Aorta (tissue), 5 donors: ENCODE measurements at regions not wholly inside any gene's neighbourhood (a gene's known extent, or its start where the extent isn't known, plus 50 kb on each side); places are given as distances from the start of the nearest gene placed in this dataset.

ENCODE experiments used
- ATAC-seq: fragments of 200-7000 bp; cut with Tn5 transposase; one replicate; pipeline ENCODE4 v1.9.1; 2022; ENCODE audit warnings: moderate library complexity; ENCODE audit not compliant: low FRiP score
- DNase-seq, 2 donors: peaks; one replicate each; pipeline ENCODE4 v3.0.0-alpha.2; 2020
- H3K27ac ChIP-seq, 2 donors: one replicate each; pipeline ENCODE4 v1.5.1; 2013; ENCODE audit warnings: low read length in 2 of 2, mild to moderate bottlenecking in 2 of 2, moderate library complexity in 2 of 2, control low read depth in 1 of 2, inconsistent platforms in 1 of 2, low read depth in 1 of 2
- H3K27me3 ChIP-seq, 2 donors: one replicate each; pipeline ENCODE4 v1.6.1; 2013; ENCODE audit warnings: control low read depth in 1 of 2, low read length in 1 of 2, mild to moderate bottlenecking in 1 of 2, moderate library complexity in 1 of 2; ENCODE audit not compliant: insufficient read depth in 2 of 2, control insufficient read depth in 1 of 2
- H3K36me3 ChIP-seq, 2 donors: one replicate each; pipeline ENCODE4 v1.6.1; 2013; ENCODE audit warnings: control low read depth in 1 of 2, low read length in 1 of 2, mild to moderate bottlenecking in 1 of 2; ENCODE audit not compliant: insufficient read depth in 2 of 2, control insufficient read depth in 1 of 2
- H3K4me1 ChIP-seq, 2 donors: one replicate each; pipeline ENCODE4 v1.6.1; 2013; ENCODE audit warnings: low read length in 2 of 2, control low read depth in 1 of 2, mild to moderate bottlenecking in 1 of 2, moderate library complexity in 1 of 2; ENCODE audit not compliant: insufficient read depth in 2 of 2, control insufficient read depth in 1 of 2
- H3K4me3 ChIP-seq, 2 donors: one replicate each; pipeline ENCODE4 v1.5.1; 2013; ENCODE audit warnings: low read length in 2 of 2, control low read depth in 1 of 2, mild to moderate bottlenecking in 1 of 2
- H3K9me3 ChIP-seq: one replicate; pipeline ENCODE4 v1.6.1; 2013; ENCODE audit warnings: mild to moderate bottlenecking, low read length; ENCODE audit not compliant: control insufficient read depth
- WGBS, 2 donors: extraction: QIAGEN DNeasy Blood & Tissue Kit; methylation state at CpG; one replicate each; pipeline ENCODE4 v1.1.7; 2013; 5-methylcytosine and 5-hydroxymethylcytosine counted together
- intact Hi-C, 2 donors: fragments of 100-400 bp; cut with DNase I; formaldehyde crosslinking; loops; one replicate each; pipeline versions ENCODE4 v1.14.2 to v1.15.0; 2022
- donor health status: healthy with polysubstance abuse.
- donor health status: Bipolar disorder and iron deficiency.
- donor health status: DM: no; HTN: no; CAD: no.
- donor health status: DM: no; HTN: no; CAD: no.
- donor health status: DM: yes; HTN: yes; CAD: no.

DNA sequence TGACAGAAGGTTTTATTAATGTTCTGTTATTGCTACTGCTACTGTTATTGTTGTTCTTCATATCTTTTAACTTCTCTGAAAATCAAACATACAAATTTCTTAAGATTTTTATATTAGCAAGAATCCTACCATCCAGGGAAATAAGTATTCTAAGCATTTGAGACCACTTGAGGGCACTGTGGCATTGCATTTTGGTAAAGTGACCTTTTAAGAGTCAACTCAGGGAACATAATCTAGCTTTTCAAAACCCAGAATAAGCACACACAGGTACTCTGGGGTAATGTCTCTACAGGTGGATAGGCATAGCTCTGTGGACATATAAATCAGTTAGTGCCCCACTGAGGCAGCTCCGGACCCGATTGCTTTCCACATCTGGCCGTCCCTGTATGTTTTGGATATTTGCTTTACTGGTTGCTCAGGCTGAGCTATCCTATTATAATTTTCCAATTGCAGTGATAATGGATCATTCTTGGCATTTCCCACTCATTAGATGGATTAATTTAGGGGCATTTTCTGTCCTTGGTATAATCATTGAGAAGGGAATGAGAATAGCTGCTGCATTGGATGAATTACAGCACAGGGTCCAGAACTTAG is 1425.1 kb upstream of the CDH8 start:
- no peak overlapping the region for H3K27ac ChIP-seq
- no peaks in the 10 kb centered on the region for H3K36me3 ChIP-seq
- intact Hi-C loops, result no loop called here
- DNase-seq (no peak), ATAC-seq (no peak)
- no peaks in the 10 kb centered on the region for H3K4me1 ChIP-seq
- H3K27me3 ChIP-seq, result no peaks in the 10 kb centered on the region
- H3K4me3 ChIP-seq, result no peak overlapping the region
- no peaks in the 10 kb centered on the region for H3K9me3 ChIP-seq
- 60 to 62% methylated on average over 3 of the region's 3 CpGs for WGBS, 2 donors

DNA sequence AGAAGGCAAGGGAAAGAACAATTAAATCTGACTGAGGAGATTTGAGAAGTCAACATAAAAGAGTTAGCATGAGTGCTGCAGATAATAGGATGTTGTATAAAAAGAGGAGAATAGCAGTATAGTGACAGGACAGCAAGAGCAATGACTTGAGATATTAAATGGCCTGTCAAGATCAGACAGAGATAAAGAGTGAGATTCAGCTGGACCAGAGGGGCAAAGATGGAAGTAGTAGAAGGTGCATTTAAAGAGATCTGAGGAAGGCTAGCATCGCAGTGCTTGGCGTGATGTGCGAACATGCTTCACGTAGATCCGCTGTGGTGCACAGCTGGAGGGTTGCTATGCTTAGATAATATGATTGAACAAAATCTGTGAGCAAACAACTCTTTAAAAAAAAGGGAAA is 1422.6 kb upstream of the CDH8 start:
- H3K4me1 ChIP-seq, result no peaks in the 10 kb centered on the region
- no peaks in the 10 kb centered on the region for H3K9me3 ChIP-seq
- H3K27ac ChIP-seq, result no peak overlapping the region
- no peak for ATAC-seq
- no peak for DNase-seq
- H3K36me3 ChIP-seq, result no peaks in the 10 kb centered on the region
- intact Hi-C loops, result no loop called here
- H3K4me3 ChIP-seq, result no peak overlapping the region
- WGBS, 2 donors, result 82 to 88% methylated on average over 5 of the region's 5 CpGs
- no peaks in the 10 kb centered on the region for H3K27me3 ChIP-seq

DNA sequence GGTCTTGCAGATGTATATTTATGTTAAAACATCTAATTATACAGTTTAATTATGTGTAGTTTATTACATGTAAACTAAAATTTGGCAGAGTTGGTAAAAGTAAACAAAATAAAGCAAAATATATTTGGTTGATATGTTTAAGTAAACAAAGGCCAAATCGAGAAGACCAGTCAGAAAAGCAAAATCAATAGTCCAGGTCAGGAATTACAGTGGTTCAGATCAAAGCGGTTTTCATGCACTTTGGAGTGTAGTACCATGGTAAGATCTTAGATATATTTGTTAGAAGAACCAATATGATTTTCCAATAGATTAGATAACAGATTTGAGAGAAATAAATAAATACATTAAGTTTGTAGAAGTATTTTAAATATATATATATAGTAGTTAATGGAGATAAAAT is 1421.6 kb upstream of the CDH8 start:
- ATAC-seq, result no peak
- no peak for DNase-seq
- H3K9me3 ChIP-seq, result no peaks in the 10 kb centered on the region
- 81 to 87% methylated on average over 2 of the region's 2 CpGs for WGBS, 2 donors
- no peaks in the 10 kb centered on the region for H3K4me1 ChIP-seq
- H3K27ac ChIP-seq, result no peak overlapping the region
- H3K36me3 ChIP-seq, result no peaks in the 10 kb centered on the region
- no peak overlapping the region for H3K4me3 ChIP-seq
- intact Hi-C loops, result no loop called here
- H3K27me3 ChIP-seq, result no peaks in the 10 kb centered on the region

DNA sequence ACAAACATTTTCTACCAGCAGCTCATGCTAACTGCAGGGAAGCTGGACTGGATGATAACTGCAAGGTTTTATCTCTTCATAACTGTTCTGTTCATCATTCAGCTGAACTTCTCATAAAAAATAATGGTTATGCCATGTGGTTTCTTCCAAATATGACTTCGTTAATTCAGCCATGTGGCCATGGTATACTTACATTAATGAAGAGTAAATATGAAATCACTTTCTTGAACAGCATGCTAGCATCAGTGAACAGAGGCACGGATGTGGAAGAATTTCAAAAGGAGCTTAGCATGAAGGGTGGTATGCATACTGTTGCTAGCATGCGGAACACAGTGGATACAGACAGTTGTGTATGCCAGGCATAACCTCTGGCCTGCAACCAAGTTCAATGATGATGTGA is 1417.0 kb upstream of the CDH8 start:
- Histone ChIP-seq H3K36me3 (no peaks in the 10 kb centered on the region), H3K27me3 (no peaks in the 10 kb centered on the region), H3K4me1 (no peaks in the 10 kb centered on the region), H3K27ac (no peak overlapping the region), H3K4me3 (no peak overlapping the region), H3K9me3 (no peaks in the 10 kb centered on the region)
- intact Hi-C loops, result no loop called here
- ATAC-seq, result no peak
- 82 to 84% methylated on average over 3 of the region's 3 CpGs for WGBS, 2 donors
- DNase-seq, result no peak

DNA sequence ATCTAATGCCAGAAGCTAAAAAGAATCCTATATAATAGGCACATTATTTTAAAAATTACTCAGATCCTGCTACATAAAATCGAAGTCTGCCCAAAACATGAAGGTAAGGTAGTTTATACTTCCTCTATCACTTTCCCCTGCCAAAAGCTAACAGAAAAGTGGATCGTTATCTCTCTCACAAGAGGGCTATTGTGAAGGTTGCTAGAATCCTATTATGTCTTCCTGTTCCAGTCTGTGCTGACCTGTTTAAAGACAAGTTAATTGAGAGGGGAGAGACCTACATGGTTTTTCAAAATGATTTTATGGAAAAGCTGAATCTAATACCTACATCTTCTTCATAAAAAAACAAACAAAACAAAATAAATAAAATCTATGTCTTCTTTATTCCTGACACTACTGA is 1410.9 kb upstream of the CDH8 start:
- 56 to 59% methylated on average over 2 of the region's 2 CpGs for WGBS, 2 donors
- no peaks in the 10 kb centered on the region for H3K4me1 ChIP-seq
- H3K27me3 ChIP-seq, result no peaks in the 10 kb centered on the region
- H3K36me3 ChIP-seq, result no peaks in the 10 kb centered on the region
- no peaks in the 10 kb centered on the region for H3K9me3 ChIP-seq
- DNase-seq (no peak), ATAC-seq (no peak)
- H3K4me3 ChIP-seq, result no peak overlapping the region
- intact Hi-C loops, result no loop called here
- H3K27ac ChIP-seq, result no peak overlapping the region

DNA sequence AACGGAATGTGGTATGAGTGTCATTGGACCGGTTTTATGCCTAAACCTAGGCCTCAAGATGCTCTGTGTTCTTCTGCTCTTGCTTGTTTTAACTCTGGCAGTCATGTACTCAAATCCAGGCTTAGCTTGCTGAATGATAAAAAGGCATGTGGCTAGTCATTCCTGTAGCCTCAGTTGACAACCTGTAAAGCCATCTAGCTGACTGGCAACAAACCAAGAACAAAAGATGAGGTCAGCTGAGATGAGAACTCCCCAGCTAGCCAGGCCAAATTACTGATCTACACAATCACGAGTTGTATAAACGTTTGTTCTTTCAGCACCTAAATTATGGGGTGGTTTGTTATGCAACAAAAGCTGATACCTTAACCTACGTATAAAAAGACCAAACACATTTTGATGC is 1406.0 kb upstream of the CDH8 start:
- ATAC-seq, result no peak
- DNase-seq, result no peak
- WGBS, 2 donors, result 61 to 63% methylated on average over 5 of the region's 5 CpGs

DNA sequence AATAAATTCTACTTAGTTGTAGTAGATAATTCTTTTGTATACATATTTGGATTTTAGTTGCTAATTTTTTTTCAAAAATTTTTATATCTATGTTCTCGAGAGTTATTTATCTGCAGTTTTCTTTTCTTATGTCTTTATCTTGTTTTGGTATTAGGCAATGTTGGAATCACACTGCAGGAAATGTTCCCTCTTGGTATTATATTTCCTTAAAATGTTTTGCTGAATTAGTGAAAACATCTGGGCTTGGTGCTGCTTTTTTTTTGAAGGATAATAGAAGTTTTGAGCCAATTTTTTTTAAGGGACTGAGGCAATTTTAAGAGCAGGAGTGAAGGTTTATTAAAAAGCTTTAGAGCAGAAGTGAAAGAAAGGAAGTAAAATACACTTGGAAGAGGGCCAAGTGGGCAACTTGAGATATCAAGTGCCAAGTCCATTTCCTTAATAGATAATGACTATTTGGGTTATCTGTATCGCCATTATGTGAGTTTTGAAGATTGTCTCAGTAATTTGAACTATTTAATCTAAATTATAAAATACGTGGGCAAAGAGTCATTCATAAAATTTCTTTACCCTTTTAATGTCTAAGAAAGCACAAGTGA is 1390.1 kb upstream of the CDH8 start:
- Histone ChIP-seq H3K4me3 (no peak overlapping the region), H3K36me3 (no peaks in the 10 kb centered on the region), H3K4me1 (no peaks in the 10 kb centered on the region), H3K27ac (no peak overlapping the region), H3K27me3 (no peaks in the 10 kb centered on the region), H3K9me3 (peaks cover 1% of the 10 kb centered on the region)
- WGBS, 2 donors, result 14% methylated on average over 3 of the region's 3 CpGs
- intact Hi-C loops, result no loop called here
- DNase-seq (no peak), ATAC-seq (no peak)

More for the DNA sequence above, 1406.0 kb upstream of the CDH8 start:
- Histone ChIP-seq H3K27me3 (no peaks in the 10 kb centered on the region), H3K36me3 (no peaks in the 10 kb centered on the region), H3K9me3 (no peaks in the 10 kb centered on the region), H3K27ac (no peak overlapping the region), H3K4me1 (no peaks in the 10 kb centered on the region), H3K4me3 (no peak overlapping the region)
- intact Hi-C loops, result no loop called here

DNA sequence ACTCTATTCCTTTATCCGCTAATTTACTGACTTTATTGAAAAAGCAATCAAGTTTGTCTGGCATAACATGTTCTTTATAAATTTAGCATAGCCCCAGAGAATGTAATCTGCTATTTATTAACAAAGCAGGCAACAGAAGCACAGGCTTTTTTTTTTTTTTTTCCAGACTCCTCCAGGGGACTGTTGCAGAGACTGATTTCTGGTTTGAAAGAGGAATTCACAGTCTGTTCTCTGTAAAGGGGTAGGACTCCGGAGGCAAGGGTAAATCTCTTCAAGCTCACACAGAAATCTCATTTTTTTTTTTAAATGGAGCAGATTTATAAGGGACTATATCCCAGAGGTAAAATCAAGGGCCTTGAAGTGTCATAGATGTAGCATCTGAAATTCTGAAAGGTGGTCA is 1386.5 kb upstream of the CDH8 start:
- no peak overlapping the region for H3K4me3 ChIP-seq
- ATAC-seq (no peak), DNase-seq (no peak)
- no peaks in the 10 kb centered on the region for H3K4me1 ChIP-seq
- H3K9me3 ChIP-seq, result peaks cover 1% of the 10 kb centered on the region
- no peaks in the 10 kb centered on the region for H3K36me3 ChIP-seq
- 78 to 86% methylated on average over 2 of the region's 2 CpGs for WGBS, 2 donors
- H3K27ac ChIP-seq, result no peak overlapping the region
- intact Hi-C loops, result no loop called here
- no peaks in the 10 kb centered on the region for H3K27me3 ChIP-seq

DNA sequence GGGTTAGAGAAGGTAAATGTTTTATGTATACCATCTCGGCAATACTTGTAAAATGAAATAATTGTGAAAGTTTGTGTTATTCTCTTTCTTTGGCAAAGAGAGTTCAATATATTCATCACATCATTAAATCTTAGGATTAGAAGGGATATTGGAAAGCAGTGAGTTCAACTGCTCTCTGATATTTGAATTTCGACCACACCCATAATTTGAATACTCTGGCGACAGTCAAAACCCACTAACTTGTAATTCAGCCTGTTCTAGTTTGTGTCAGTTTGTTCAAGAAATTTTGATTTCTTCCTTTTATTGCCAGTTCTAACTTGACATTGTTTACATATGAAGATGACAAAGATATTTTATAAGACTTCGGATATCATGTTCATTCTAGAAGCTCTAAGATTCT is 1380.5 kb upstream of the CDH8 start:
- H3K36me3 ChIP-seq, result no peaks in the 10 kb centered on the region

More for the DNA sequence above, 1380.5 kb upstream of the CDH8 start:
- WGBS, 2 donors, result 79% methylated on average over 4 of the region's 4 CpGs
- Histone ChIP-seq H3K27ac (no peak overlapping the region), H3K27me3 (no peaks in the 10 kb centered on the region), H3K9me3 (no peaks in the 10 kb centered on the region), H3K4me1 (no peaks in the 10 kb centered on the region), H3K4me3 (no peak overlapping the region)
- no peak for ATAC-seq
- intact Hi-C loops, result no loop called here
- no peak for DNase-seq
